GM12878 (cell line): ENCODE measurements at regions not wholly inside any gene's neighbourhood (a gene's known extent, or its start where the extent isn't known, plus 50 kb on each side); places are given as distances from the start of the nearest gene placed in this dataset.

ENCODE experiments used
- ATAC-seq: fragments of 200-7000 bp; cut with Tn5 transposase; 3 replicates; pipeline ENCODE4 v1.9.1; 2020; ENCODE audit warnings: mild to moderate bottlenecking, moderate library complexity
- BruUV-seq: library from RNA; stranded (reverse); fragments of 400-500 nt; replicated peaks from 2 replicates; lab custom pipeline; 2021; lab: Mats Ljungman, UMichigan
- CTCF ChIA-PET: fragments of 300-600 bp; sonication (Branson Sonifier 250); formaldehyde crosslinking; extraction: SDS; loops from one replicate; lab custom pipeline; 2021; ENCODE audit warnings: inconsistent platforms; lab: Yijun Ruan, JAX
- POLR2A ChIA-PET: fragments of 350-600 bp; formaldehyde crosslinking; extraction: SDS; loops from one replicate; lab custom pipeline; 2021; ENCODE audit warnings: inconsistent platforms; lab: Charles Lee
- RAD21 ChIA-PET: fragments of 300-600 bp; sonication (Branson Sonifier 250); formaldehyde crosslinking; loops from one replicate; lab custom pipeline; 2023; ENCODE audit warnings: antibody characterized with exemption; ENCODE audit not compliant: unreplicated experiment; lab: Charles Lee
- SMC1A ChIA-PET: fragments of 300-600 bp; sonication (Branson Sonifier 250); formaldehyde crosslinking; loops from one replicate; lab custom pipeline; 2023; ENCODE audit not compliant: unreplicated experiment, uncharacterized antibody; lab: Charles Lee
- DNase-seq: peaks from one replicate; pipeline ENCODE4 v3.0.0-alpha.2; 2011; ENCODE audit warnings: low read depth, low spot score
- FAIRE-seq: peaks from 3 replicates; lab custom pipeline; 2011; peaks lifted over from hg19 to GRCh38; lab: Jason Lieb, UNC
- H2AFZ ChIP-seq: 2 replicates; pipeline ENCODE4 v1.6.0; 2011; ENCODE audit warnings: low read depth, low read length, control low read depth; ENCODE audit not compliant: control insufficient read depth
- H3K27ac ChIP-seq: 2 replicates; pipeline ENCODE4 v1.5.1; 2011; ENCODE audit warnings: control low read depth; ENCODE audit not compliant: control insufficient read depth, insufficient read depth
- H3K27me3 ChIP-seq, 2 experiments: replicated peaks in 1 of 2; 2 replicates each; pipeline versions ENCODE4 v1.6.0 to v1.6.1; 2011; ENCODE audit warnings: low read length in 1 of 2; ENCODE audit not compliant: control insufficient read depth in 2 of 2, insufficient read depth in 2 of 2
- H3K36me3 ChIP-seq, 2 experiments: 2 replicates each; pipeline ENCODE4 v1.5.1; 2011; ENCODE audit warnings: low read length in 1 of 2; ENCODE audit not compliant: control insufficient read depth in 2 of 2, insufficient read depth in 2 of 2
- H3K4me1 ChIP-seq: 2 replicates; pipeline ENCODE4 v1.6.1; 2011; ENCODE audit warnings: mild to moderate bottlenecking, low read length, moderate library complexity, mixed read lengths; ENCODE audit not compliant: control insufficient read depth, insufficient read depth
- H3K4me2 ChIP-seq: 2 replicates; pipeline ENCODE4 v1.6.0; 2011; ENCODE audit warnings: control low read depth; ENCODE audit not compliant: control insufficient read depth, insufficient read depth
- H3K4me3 ChIP-seq: fragments of 200-600 bp; sonication (generic); 2 replicates; pipeline ENCODE4 v1.5.1; 2016
- H3K79me2 ChIP-seq: 2 replicates; pipeline ENCODE4 v1.6.0; 2011; ENCODE audit warnings: low read length; ENCODE audit not compliant: control insufficient read depth, insufficient read depth
- H3K9ac ChIP-seq: 2 replicates; pipeline ENCODE4 v1.8.0; 2011; ENCODE audit warnings: low read length, control low read depth, mixed read lengths; ENCODE audit not compliant: control insufficient read depth, insufficient read depth
- H3K9me3 ChIP-seq: replicated peaks from 3 replicates; pipeline ENCODE4 v1.5.1; 2011; ENCODE audit warnings: mild to moderate bottlenecking, low read length; ENCODE audit not compliant: control insufficient read depth, insufficient read depth
- H4K20me1 ChIP-seq: 2 replicates; pipeline ENCODE4 v1.6.0; 2011; ENCODE audit not compliant: control insufficient read depth, insufficient read depth
- ETV6 ChIP-seq, 2 experiments: fragments of 450-650 bp in 1 of 2; IDR thresholded peaks in 1 of 2; conservative IDR thresholded peaks in 1 of 2; 2 replicates each; pipeline ENCODE4 v1.6.1; 2014; ENCODE audit warnings: antibody characterized with exemption in 1 of 2, borderline replicate concordance in 1 of 2, low read depth in 1 of 2, mild to moderate bottlenecking in 1 of 2, moderate library complexity in 1 of 2
- HSF1 ChIP-seq: fragments of 150-350 bp; IDR thresholded peaks from 2 replicates; pipeline ENCODE4 v1.6.1; 2014; ENCODE audit warnings: mild to moderate bottlenecking, low read depth, low read length
- IRF3 ChIP-seq: fragments of 450-650 bp; IDR thresholded peaks from 2 replicates; pipeline ENCODE4 v1.6.1; 2014; ENCODE audit warnings: mild to moderate bottlenecking
- KAT2A ChIP-seq: conservative IDR thresholded peaks from 2 replicates; pipeline ENCODE4 v1.6.1; 2011; ENCODE audit warnings: low read depth, low read length; ENCODE audit not compliant: control insufficient read depth
- KLF5 ChIP-seq: fragments of 450-650 bp; IDR thresholded peaks from 2 replicates; pipeline ENCODE4 v1.6.1; 2014; ENCODE audit warnings: mild to moderate bottlenecking; ENCODE audit not compliant: partially characterized antibody
- MYB ChIP-seq: fragments of 150-350 bp; IDR thresholded peaks from 2 replicates; pipeline ENCODE4 v1.6.1; 2014; ENCODE audit warnings: mild to moderate bottlenecking, low read depth, low read length, borderline replicate concordance
- NFXL1 ChIP-seq: fragments of 450-650 bp; IDR thresholded peaks from 2 replicates; pipeline ENCODE4 v1.6.1; 2017; ENCODE audit warnings: antibody characterized with exemption, mild to moderate bottlenecking, borderline replicate concordance
- NR2F1 ChIP-seq: fragments of 450-650 bp; conservative IDR thresholded peaks from 2 replicates; pipeline ENCODE4 v1.6.1; 2017; ENCODE audit warnings: mild to moderate bottlenecking
- PML ChIP-seq: IDR thresholded peaks from 2 replicates; pipeline ENCODE4 v1.6.1; 2012; ENCODE audit warnings: low read length, inconsistent platforms
- RELB ChIP-seq: fragments of 450-650 bp; IDR thresholded peaks from 2 replicates; pipeline ENCODE4 v1.6.1; 2017; ENCODE audit warnings: low read depth, mild to moderate bottlenecking, moderate library complexity
- SMARCA5 ChIP-seq: fragments of 450-650 bp; IDR thresholded peaks from 2 replicates; pipeline ENCODE4 v1.6.1; 2017; ENCODE audit warnings: mild to moderate bottlenecking
- SP1 ChIP-seq: IDR thresholded peaks from one replicate; pipeline ENCODE4 v1.6.1; 2011; ENCODE audit warnings: low read depth, low read length
- TCF3 ChIP-seq: IDR thresholded peaks from 2 replicates; pipeline ENCODE4 v1.6.1; 2012; ENCODE audit warnings: low read depth, mild to moderate bottlenecking, low read length, borderline replicate concordance; ENCODE audit not compliant: insufficient read depth
- WGBS: methylation state at CpG from one replicate; pipeline ENCODE4 v1.1.6; 2016; ENCODE audit warnings: low lambda C conversion rate; ENCODE audit not compliant: insufficient replicate concordance, insufficient coverage; ENCODE audit errors: missing lambda C conversion rate; 5-methylcytosine and 5-hydroxymethylcytosine counted together
- in situ Hi-C: fragments of 300-500 bp; cut with MboI; formaldehyde crosslinking; loops from 9 replicates; pipeline ENCODE4 v1.14.3; 2018; ENCODE audit warnings: mixed read lengths
- intact Hi-C: fragments of 100-400 bp; cut with micrococcal nuclease; formaldehyde crosslinking; loops from one replicate; pipeline ENCODE4 v1.14.2; 2022; ENCODE audit not compliant: unreplicated experiment

- no peaks in the 10 kb centered on the region for H3K27me3 ChIP-seq
- in situ Hi-C loops, result no loop called here
- ChIA-PET RAD21 (interaction anchor here (0.6 kb wide), 1 partner anchor 94 kb away, joined by 3 read pairs; no protein-coding TSS in a partner anchor), POLR2A (no interaction called here), SMC1A (no interaction called here)
- H4K20me1 ChIP-seq, result no peaks in the 10 kb centered on the region
- no TSS peak for BruUV-seq
- no peak overlapping the region for H3K9ac ChIP-seq
- H3K79me2 ChIP-seq, result no peaks in the 10 kb centered on the region
- H3K9me3 ChIP-seq, result no peaks in the 10 kb centered on the region
- H3K36me3 ChIP-seq, result no peaks in the 10 kb centered on the region
- no peak overlapping the region for H3K27ac ChIP-seq
- H3K4me3 ChIP-seq, result no peak overlapping the region
- FAIRE-seq, result no peak
- H3K4me2 ChIP-seq, result no peak overlapping the region
- no peak for DNase-seq
- H2AFZ ChIP-seq, result no peak overlapping the region
- no peak for TF ChIP-seq TCF3
- no peak for TF ChIP-seq PML
- TF ChIP-seq SMARCA5, result no peak
- no peak for TF ChIP-seq ETV6 (conservative IDR thresholded peaks at IDR 0.05 in 1 of 2, IDR thresholded peaks at IDR 0.05 in 1 of 2; ENCODE audit: borderline replicate concordance in 1 of 2, low read depth in 1 of 2)
- TF ChIP-seq, all 136 proteins: peak for 0
- H3K4me1 ChIP-seq, result 0 out of 2 replicates have a peak, but pooled peaks cover 5% of the 10 kb centered on the region
- CTCF ChIA-PET, result interaction anchor here (1.7 kb wide), 1 partner anchor 34 kb away, joined by 4 read pairs; no protein-coding TSS in a partner anchor
- 43% methylated on average over 5 of the region's 5 CpGs for WGBS
- intact Hi-C loops, result no loop called here
- no peak for ATAC-seq
Measured at GRCh38 chrX:134715930-134716619, 57.8 kb upstream of the PLAC1 start.

- no peaks in the 10 kb centered on the region for H3K27me3 ChIP-seq
- no peak overlapping the region for H3K9ac ChIP-seq
- H3K4me1 ChIP-seq, result 0 out of 2 replicates have a peak, but pooled peaks cover 5% of the 10 kb centered on the region
- H2AFZ ChIP-seq, result no peak overlapping the region
- in situ Hi-C loops, result no loop called here
- BruUV-seq, result no TSS peak
- ChIA-PET CTCF (no interaction called here), SMC1A (no interaction called here), POLR2A (no interaction called here), RAD21 (no interaction called here)
- no peak overlapping the region for H3K4me3 ChIP-seq
- WGBS, result 30% methylated on average over 3 of the region's 3 CpGs
- H3K79me2 ChIP-seq, result no peaks in the 10 kb centered on the region
- no peak overlapping the region for H3K4me2 ChIP-seq
- H3K27ac ChIP-seq, result no peak overlapping the region
- ATAC-seq (no peak), FAIRE-seq (no peak), DNase-seq (no peak)
- H3K9me3 ChIP-seq, result no peaks in the 10 kb centered on the region
- H3K36me3 ChIP-seq, result no peaks in the 10 kb centered on the region
- intact Hi-C loops, result no loop called here
- no peaks in the 10 kb centered on the region for H4K20me1 ChIP-seq
- TF ChIP-seq MYB (no peak), NR2F1 (no peak), HSF1 (no peak), IRF3 (no peak), NFXL1 (no peak), KAT2A (no peak), PML (no peak), KLF5 (no peak), RELB (no peak), SP1 (no peak)
Measured at GRCh38 chrX:134714633-134715110, 56.4 kb upstream of the PLAC1 start.
